SK-N-SH (cell line): ENCODE measurements at regions not wholly inside any gene's neighbourhood (a gene's known extent, or its start where the extent isn't known, plus 50 kb on each side); places are given as distances from the start of the nearest gene placed in this dataset.

ENCODE experiments used
- CTCF ChIA-PET: fragments of 300-600, 350-600 bp; formaldehyde crosslinking; extraction: SDS; loops from one replicate; lab custom pipeline; 2021; lab: Yijun Ruan, JAX
- POLR2A ChIA-PET: fragments of 350-600 bp; sonication (Branson Sonifier 250); formaldehyde crosslinking; extraction: SDS; loops from one replicate; lab custom pipeline; 2020; ENCODE audit warnings: antibody characterized with exemption, inconsistent platforms; lab: Yijun Ruan, JAX
- DNase-seq: peaks from one replicate; pipeline ENCODE4 v3.0.0; 2012
- H2AFZ ChIP-seq: fragments of 200-600 bp; sonication (generic); 2 replicates; pipeline ENCODE4 v1.8.1; 2016; ENCODE audit warnings: antibody characterized with exemption, mild to moderate bottlenecking, low read depth
- H3F3A ChIP-seq: fragments of 200-600 bp; sonication (generic); replicated peaks from 2 replicates; pipeline ENCODE3; 2016; ENCODE audit warnings: antibody characterized with exemption, mild to moderate bottlenecking; ENCODE audit not compliant: insufficient read depth
- H3K27ac ChIP-seq, 2 experiments: fragments of 200-500 bp in 1 of 2; fragments of 200-600 bp in 1 of 2; sonication (Bioruptor generic) in 1 of 2; sonication (generic), shearing (Covaris generic) in 1 of 2; 2 replicates each; pipeline versions ENCODE4 v1.5.1 to v1.6.1; 2014 to 2016; ENCODE audit warnings: low read depth in 2 of 2, inconsistent platforms in 1 of 2, low read length in 1 of 2, mild to moderate bottlenecking in 1 of 2, mixed read lengths in 1 of 2
- H3K27me3 ChIP-seq: fragments of 200-600 bp; sonication (generic), shearing (Covaris generic); 2 replicates; pipeline ENCODE4 v1.6.1; 2016; ENCODE audit warnings: mixed run types; ENCODE audit not compliant: insufficient read depth
- H3K36me3 ChIP-seq, 2 experiments: fragments of 200-500 bp in 1 of 2; fragments of 200-600 bp in 1 of 2; sonication (Bioruptor generic) in 1 of 2; sonication (generic) in 1 of 2; replicated peaks in 1 of 2; 2 replicates each; pipeline versions ENCODE3 to v1.5.1; 2014 to 2016; ENCODE audit warnings: low read length in 1 of 2, mild to moderate bottlenecking in 1 of 2; ENCODE audit not compliant: insufficient read depth in 2 of 2, control insufficient read depth in 1 of 2
- H3K4me1 ChIP-seq, 2 experiments: fragments of 200-500 bp in 1 of 2; fragments of 200-600 bp in 1 of 2; sonication (Bioruptor generic) in 1 of 2; sonication (generic), shearing (Covaris generic) in 1 of 2; 2 replicates each; pipeline versions ENCODE4 v1.5.1 to v1.6.1; 2014 to 2016; ENCODE audit warnings: low read depth in 1 of 2, low read length in 1 of 2, mixed run types in 1 of 2; ENCODE audit not compliant: insufficient read depth in 2 of 2, control insufficient read depth in 1 of 2
- H3K4me2 ChIP-seq: fragments of 200-600 bp; sonication (generic), shearing (Covaris generic); 2 replicates; pipeline ENCODE4 v1.6.1; 2017; ENCODE audit warnings: mixed run types
- H3K4me3 ChIP-seq, 2 experiments: fragments of 200-500 bp in 1 of 2; fragments of 200-600 bp in 1 of 2; sonication (Bioruptor generic) in 1 of 2; sonication (generic), shearing (Covaris generic) in 1 of 2; 2 replicates each; pipeline versions ENCODE4 v1.5.1 to v1.8.1; 2014 to 2016; ENCODE audit warnings: low read depth in 2 of 2, inconsistent platforms in 1 of 2, low read length in 1 of 2, mild to moderate bottlenecking in 1 of 2, mixed read lengths in 1 of 2, moderate library complexity in 1 of 2
- H3K79me2 ChIP-seq: fragments of 200-600 bp; sonication (generic); 2 replicates; pipeline ENCODE4 v1.8.1; 2017; ENCODE audit warnings: mild to moderate bottlenecking; ENCODE audit not compliant: insufficient read depth
- H3K9ac ChIP-seq: fragments of 200-600 bp; sonication (generic); 2 replicates; pipeline ENCODE4 v1.6.1; 2017; ENCODE audit warnings: mixed run types
- H3K9me2 ChIP-seq: fragments of 200-600 bp; sonication (generic); 2 replicates; pipeline ENCODE4 v1.6.1; 2017; ENCODE audit warnings: mixed run types
- H3K9me3 ChIP-seq: fragments of 200-600 bp; sonication (generic); 2 replicates; pipeline ENCODE4 v1.6.1; 2017; ENCODE audit warnings: mixed run types, mild to moderate bottlenecking, moderate library complexity
- H4K20me1 ChIP-seq: fragments of 200-600 bp; sonication (generic); 2 replicates; pipeline ENCODE4 v1.6.1; 2017; ENCODE audit warnings: mild to moderate bottlenecking, mixed run types; ENCODE audit not compliant: insufficient read depth
- CHD2 ChIP-seq: fragments of 150-350 bp; IDR thresholded peaks from 2 replicates; pipeline ENCODE4 v1.6.1; 2018; ENCODE audit warnings: low read length; ENCODE audit not compliant: partially characterized antibody
- CTCF ChIP-seq: fragments of 200-600 bp; sonication (generic); IDR thresholded peaks from 2 replicates; pipeline ENCODE4 v1.6.1; 2017; ENCODE audit warnings: antibody characterized with exemption, mild to moderate bottlenecking, moderate library complexity
- FOSL2 ChIP-seq: IDR thresholded peaks from 2 replicates; pipeline ENCODE4 v1.4.0; 2012; ENCODE audit warnings: low read depth, mild to moderate bottlenecking, moderate library complexity, borderline replicate concordance
- GABPA ChIP-seq: IDR thresholded peaks from 2 replicates; pipeline ENCODE4 v1.4.0; 2012; ENCODE audit warnings: low read depth, mild to moderate bottlenecking
- JUND ChIP-seq: IDR thresholded peaks from 2 replicates; pipeline ENCODE4 v1.4.0; 2012
- MAX ChIP-seq: IDR thresholded peaks from 2 replicates; pipeline ENCODE4 v1.4.0; 2012; ENCODE audit warnings: low read depth
- MEF2A ChIP-seq: IDR thresholded peaks from 2 replicates; pipeline ENCODE4 v1.4.0; 2012; ENCODE audit warnings: low read depth, borderline replicate concordance
- RCOR1 ChIP-seq: fragments of 150-350 bp; IDR thresholded peaks from 2 replicates; pipeline ENCODE4 v1.6.1; 2017; ENCODE audit warnings: antibody characterized with exemption, low read length
- REST ChIP-seq: IDR thresholded peaks from 2 replicates; pipeline ENCODE4 v1.6.1; 2012; ENCODE audit warnings: mild to moderate bottlenecking, low read depth, low read length, moderate library complexity
- RXRA ChIP-seq: IDR thresholded peaks from 2 replicates; pipeline ENCODE4 v1.4.0; 2012; ENCODE audit warnings: low read depth, mild to moderate bottlenecking, borderline replicate concordance
- SIN3A ChIP-seq: IDR thresholded peaks from 2 replicates; pipeline ENCODE4 v1.6.1; 2012; ENCODE audit warnings: low read depth, mild to moderate bottlenecking, low read length, moderate library complexity, borderline replicate concordance
- TEAD4 ChIP-seq: IDR thresholded peaks from 2 replicates; pipeline ENCODE4 v1.4.0; 2012; ENCODE audit warnings: mild to moderate bottlenecking, borderline replicate concordance; ENCODE audit not compliant: insufficient read depth
- WGBS: methylation state at CpG from one replicate; pipeline ENCODE4 v1.1.6; 2017; ENCODE audit warnings: low lambda C conversion rate; 5-methylcytosine and 5-hydroxymethylcytosine counted together

GRCh38 chr7:101699881-101700823 is 71.1 kb upstream of the MYL10 start:
- no peak for TF ChIP-seq SIN3A
- no peak for TF ChIP-seq CTCF
- no peak for TF ChIP-seq FOSL2
- no peak for TF ChIP-seq JUND
- no peak for TF ChIP-seq TEAD4
- no peak for TF ChIP-seq GABPA
- TF ChIP-seq REST, result no peak
- no peak for TF ChIP-seq MAX
- no peak for TF ChIP-seq RCOR1
- TF ChIP-seq MEF2A, result no peak
- no peak for TF ChIP-seq RXRA
- no peak for TF ChIP-seq CHD2
- Histone ChIP-seq H3K27me3 (no peaks in the 10 kb centered on the region; the same call in 1 of the 2 replicates), H3K4me3 (no peak overlapping the region), H3K79me2 (no peaks in the 10 kb centered on the region), H3K4me2 (no peak overlapping the region), H4K20me1 (no peaks in the 10 kb centered on the region), H2AFZ (no peak overlapping the region), H3K9me3 (no peaks in the 10 kb centered on the region), H3K9ac (no peak overlapping the region), H3K27ac (no peak overlapping the region), H3F3A (no peaks in the 10 kb centered on the region), H3K36me3 (no peaks in the 10 kb centered on the region), H3K9me2 (no peaks in the 10 kb centered on the region), H3K4me1 (peaks cover 0 to 8% of the 10 kb centered on the region in 2 experiments; a peak in 1 of 4 replicates)
- 87% methylated on average over 28 of the region's 28 CpGs for WGBS
- POLR2A ChIA-PET, result no interaction called here
- DNase-seq, result no peak
- CTCF ChIA-PET, result interaction anchor here (0.6 to 5.7 kb wide), 3 partner anchors 11 to 572 kb away, joined by 3 to 31 read pairs (median 3); no protein-coding TSS in a partner anchor
